H9 (cell line): ENCODE measurements at regions not wholly inside any gene's neighbourhood (a gene's known extent, or its start where the extent isn't known, plus 50 kb on each side); places are given as distances from the start of the nearest gene placed in this dataset.

ENCODE experiments used
- DNase-seq: peaks from one replicate; pipeline ENCODE4 v3.0.0-alpha.2; 2017
- H2AFZ ChIP-seq: one replicate; pipeline ENCODE4 v1.6.1; 2013; ENCODE audit warnings: mild to moderate bottlenecking, low read length, control low read depth, moderate library complexity
- H2AK5ac ChIP-seq: 2 replicates; pipeline ENCODE4 v1.6.1; 2013; ENCODE audit warnings: low read length, control low read depth, mixed read lengths; ENCODE audit not compliant: insufficient read length
- H2BK120ac ChIP-seq: one replicate; pipeline ENCODE4 v1.6.1; 2013; ENCODE audit warnings: low read depth, mild to moderate bottlenecking, low read length, control low read depth, inconsistent platforms; ENCODE audit not compliant: poor library complexity, severe bottlenecking
- H2BK12ac ChIP-seq: 2 replicates; pipeline ENCODE4 v1.6.1; 2013; ENCODE audit warnings: low read length, control low read depth, mixed read lengths, low read depth; ENCODE audit not compliant: insufficient read length
- H2BK15ac ChIP-seq: 2 replicates; pipeline ENCODE4 v1.6.1; 2013; ENCODE audit warnings: low read depth, low read length, control low read depth
- H2BK20ac ChIP-seq: one replicate; pipeline ENCODE4 v1.6.1; 2013; ENCODE audit warnings: low read depth, mild to moderate bottlenecking, low read length, control low read depth, inconsistent platforms; ENCODE audit not compliant: poor library complexity, severe bottlenecking
- H2BK5ac ChIP-seq: 2 replicates; pipeline ENCODE4 v1.6.1; 2013; ENCODE audit warnings: low read length, control low read depth, mixed read lengths; ENCODE audit not compliant: insufficient read length
- H3K14ac ChIP-seq: 2 replicates; pipeline ENCODE4 v1.6.1; 2013; ENCODE audit warnings: low read length, control low read depth; ENCODE audit not compliant: insufficient read depth
- H3K18ac ChIP-seq: 2 replicates; pipeline ENCODE4 v1.6.1; 2013; ENCODE audit warnings: low read depth, mild to moderate bottlenecking, mixed read lengths, low read length, control low read depth; ENCODE audit not compliant: insufficient read length
- H3K23ac ChIP-seq: 2 replicates; pipeline ENCODE4 v1.6.1; 2013; ENCODE audit warnings: low read length, control low read depth, mixed read lengths, low read depth; ENCODE audit not compliant: insufficient read length
- H3K23me2 ChIP-seq: 2 replicates; pipeline ENCODE4 v1.6.1; 2013; ENCODE audit warnings: low read depth, mild to moderate bottlenecking, mixed read lengths, low read length, control low read depth; ENCODE audit not compliant: insufficient read length, poor library complexity, severe bottlenecking
- H3K27ac ChIP-seq: 2 replicates; pipeline ENCODE4 v1.5.1; 2013; ENCODE audit warnings: low read length, control low read depth, mixed read lengths, low read depth; ENCODE audit not compliant: insufficient read length
- H3K27me3 ChIP-seq: 2 replicates; pipeline ENCODE4 v1.6.1; 2013; ENCODE audit warnings: low read length, control low read depth, inconsistent platforms; ENCODE audit not compliant: insufficient read depth
- H3K4ac ChIP-seq: 2 replicates; pipeline ENCODE4 v1.6.1; 2013; ENCODE audit warnings: low read depth, mild to moderate bottlenecking, control low read depth, inconsistent platforms, low read length, moderate library complexity
- H3K4me1 ChIP-seq: 2 replicates; pipeline ENCODE4 v1.6.1; 2013; ENCODE audit warnings: low read length, control low read depth, inconsistent platforms; ENCODE audit not compliant: insufficient read depth
- H3K4me2 ChIP-seq: 2 replicates; pipeline ENCODE4 v1.6.1; 2013; ENCODE audit warnings: low read length, control low read depth, mixed read lengths; ENCODE audit not compliant: insufficient read length, insufficient read depth
- H3K56ac ChIP-seq: 2 replicates; pipeline ENCODE4 v1.6.1; 2013; ENCODE audit warnings: low read depth, mild to moderate bottlenecking, mixed read lengths, low read length, control low read depth; ENCODE audit not compliant: insufficient read length
- H3K79me1 ChIP-seq: 2 replicates; pipeline ENCODE4 v1.6.1; 2013; ENCODE audit warnings: low read depth, mild to moderate bottlenecking, moderate library complexity, low read length, control low read depth, inconsistent platforms; ENCODE audit not compliant: insufficient read depth, poor library complexity, severe bottlenecking
- H3K79me2 ChIP-seq: 2 replicates; pipeline ENCODE4 v1.6.1; 2013; ENCODE audit warnings: low read length, control low read depth, inconsistent platforms; ENCODE audit not compliant: insufficient read depth
- H3K9ac ChIP-seq: 2 replicates; pipeline ENCODE4 v1.6.1; 2013; ENCODE audit warnings: low read length, control low read depth, mixed read lengths; ENCODE audit not compliant: insufficient read length; ENCODE audit errors: extremely low read depth
- H3K9me3 ChIP-seq: one replicate; pipeline ENCODE4 v1.6.1; 2013; ENCODE audit warnings: low read depth, low read length, inconsistent platforms; ENCODE audit not compliant: control insufficient read depth
- H3T11ph ChIP-seq: one replicate; pipeline ENCODE4 v1.6.1; 2013; ENCODE audit warnings: mild to moderate bottlenecking, low read length, control low read depth, inconsistent platforms
- H4K20me1 ChIP-seq: one replicate; pipeline ENCODE4 v1.6.1; 2013; ENCODE audit not compliant: control insufficient read depth, insufficient read length, insufficient read depth
- H4K5ac ChIP-seq: 2 replicates; pipeline ENCODE4 v1.6.1; 2013; ENCODE audit warnings: low read depth, mild to moderate bottlenecking, mixed read lengths, low read length, control low read depth; ENCODE audit not compliant: insufficient read length
- H4K8ac ChIP-seq: replicated peaks from 2 replicates; pipeline ENCODE4 v1.6.1; 2013; ENCODE audit warnings: low read length, control low read depth, mixed read lengths, low read depth; ENCODE audit not compliant: insufficient read length
- H4K91ac ChIP-seq: 2 replicates; pipeline ENCODE4 v1.6.1; 2013; ENCODE audit warnings: low read depth, mild to moderate bottlenecking, moderate library complexity, mixed read lengths, low read length, control low read depth; ENCODE audit not compliant: insufficient read length
- H3K27ac Mint-ChIP-seq, 3 experiments: 2 replicates in 2 of 3; 3 replicates in 1 of 3; pipeline ENCODE4 v1.8.0; 2020 to 2021; ENCODE audit warnings: mixed read lengths in 3 of 3, mild to moderate bottlenecking in 1 of 3, moderate library complexity in 1 of 3
- H3K27me3 Mint-ChIP-seq: 2 replicates; pipeline ENCODE4 v1.8.0; 2021; ENCODE audit warnings: low read depth, mild to moderate bottlenecking, moderate library complexity, mixed read lengths
- H3K36me3 Mint-ChIP-seq, 3 experiments: 2 replicates in 2 of 3; 3 replicates in 1 of 3; pipeline ENCODE4 v1.8.0; 2020 to 2021; ENCODE audit warnings: low read depth in 3 of 3, mixed read lengths in 3 of 3; ENCODE audit not compliant: insufficient read depth in 1 of 3
- H3K4me1 Mint-ChIP-seq, 2 experiments: 2 replicates each; pipeline ENCODE4 v1.8.0; 2020; ENCODE audit warnings: mixed read lengths in 2 of 2
- H3K4me3 Mint-ChIP-seq, 2 experiments: 2 replicates in 1 of 2; 3 replicates in 1 of 2; pipeline ENCODE4 v1.8.0; 2020 to 2021; ENCODE audit warnings: mild to moderate bottlenecking in 2 of 2, mixed read lengths in 2 of 2, moderate library complexity in 1 of 2
- H3K9me3 Mint-ChIP-seq, 2 experiments: 2 replicates in 1 of 2; 3 replicates in 1 of 2; pipeline ENCODE4 v1.8.0; 2020; ENCODE audit warnings: mild to moderate bottlenecking in 2 of 2, mixed read lengths in 2 of 2, moderate library complexity in 1 of 2
- WGBS: extraction: QIAGEN DNeasy Blood & Tissue Kit; methylation state at CpG from one replicate; pipeline ENCODE4 v1.1.7; 2013; ENCODE audit warnings: missing lambda C conversion rate, low lambda C conversion rate, mixed read lengths; ENCODE audit not compliant: insufficient read length; ENCODE audit errors: extremely low coverage; 5-methylcytosine and 5-hydroxymethylcytosine counted together
- TF ChIP-seq, protein P1 (sequence below): fragments of 200-600 bp; sonication (generic); conservative IDR thresholded peaks from 3 replicates; pipeline ENCODE4 v1.8.0; 2021; ENCODE audit warnings: antibody characterized with exemption, mild to moderate bottlenecking

DNA sequence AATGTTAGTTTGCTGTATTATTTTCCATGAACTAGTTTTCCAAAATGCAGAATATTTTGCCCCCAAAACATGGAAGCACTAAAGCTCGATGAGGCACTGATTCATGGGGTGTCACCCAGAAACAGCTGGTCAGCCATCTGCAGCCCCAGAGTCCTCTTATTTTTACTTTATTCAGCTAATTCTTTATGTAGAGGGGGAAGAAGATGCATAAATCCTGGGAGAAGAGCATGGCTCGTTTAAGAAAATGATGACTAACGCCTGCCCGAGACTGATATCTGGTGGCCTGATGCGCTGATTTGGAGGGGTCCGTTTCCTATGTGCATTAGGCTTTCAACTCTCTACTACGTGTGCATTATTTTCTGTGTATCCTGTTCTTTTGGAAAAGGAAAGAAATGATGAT is 390.3 kb upstream of the MEF2C start:
- H2AK5ac ChIP-seq = no peak overlapping the region
- no peak overlapping the region for H3K27ac Mint-ChIP-seq
- H3K23me2 ChIP-seq = no peaks in the 10 kb centered on the region
- no peaks in the 10 kb centered on the region; a peak in 1 of 5 replicates for H3K9me3 Mint-ChIP-seq
- no peak overlapping the region for H2BK12ac ChIP-seq
- no CpG with 5 or more reads among the region's 7 CpGs for WGBS
- no peak overlapping the region for H4K5ac ChIP-seq
- no peak overlapping the region for H2BK120ac ChIP-seq
- H3K36me3 Mint-ChIP-seq = no peaks in the 10 kb centered on the region; a peak in 1 of 7 replicates
- H3K9me3 ChIP-seq = no peaks in the 10 kb centered on the region
- H2BK5ac ChIP-seq = no peak overlapping the region
- H3K23ac ChIP-seq = no peak overlapping the region
- H4K8ac ChIP-seq = no peak overlapping the region
- H3K4ac ChIP-seq = no peak overlapping the region
- no peak overlapping the region for H3T11ph ChIP-seq
- no peak overlapping the region for H3K27ac ChIP-seq
- no peaks in the 10 kb centered on the region for H3K27me3 ChIP-seq
- no peaks in the 10 kb centered on the region for H3K4me1 ChIP-seq
- no peaks in the 10 kb centered on the region for H3K4me1 Mint-ChIP-seq
- H3K18ac ChIP-seq = no peak overlapping the region
- H2AFZ ChIP-seq = no peak overlapping the region
- no peak overlapping the region for H3K14ac ChIP-seq
- no peaks in the 10 kb centered on the region for H3K79me1 ChIP-seq
- H3K9ac ChIP-seq = no peak overlapping the region
- no peak overlapping the region for H4K91ac ChIP-seq
- H3K4me3 Mint-ChIP-seq = no peak overlapping the region
- H3K79me2 ChIP-seq = no peaks in the 10 kb centered on the region
- no peaks in the 10 kb centered on the region for H4K20me1 ChIP-seq
- TF ChIP-seq, protein P1, sequence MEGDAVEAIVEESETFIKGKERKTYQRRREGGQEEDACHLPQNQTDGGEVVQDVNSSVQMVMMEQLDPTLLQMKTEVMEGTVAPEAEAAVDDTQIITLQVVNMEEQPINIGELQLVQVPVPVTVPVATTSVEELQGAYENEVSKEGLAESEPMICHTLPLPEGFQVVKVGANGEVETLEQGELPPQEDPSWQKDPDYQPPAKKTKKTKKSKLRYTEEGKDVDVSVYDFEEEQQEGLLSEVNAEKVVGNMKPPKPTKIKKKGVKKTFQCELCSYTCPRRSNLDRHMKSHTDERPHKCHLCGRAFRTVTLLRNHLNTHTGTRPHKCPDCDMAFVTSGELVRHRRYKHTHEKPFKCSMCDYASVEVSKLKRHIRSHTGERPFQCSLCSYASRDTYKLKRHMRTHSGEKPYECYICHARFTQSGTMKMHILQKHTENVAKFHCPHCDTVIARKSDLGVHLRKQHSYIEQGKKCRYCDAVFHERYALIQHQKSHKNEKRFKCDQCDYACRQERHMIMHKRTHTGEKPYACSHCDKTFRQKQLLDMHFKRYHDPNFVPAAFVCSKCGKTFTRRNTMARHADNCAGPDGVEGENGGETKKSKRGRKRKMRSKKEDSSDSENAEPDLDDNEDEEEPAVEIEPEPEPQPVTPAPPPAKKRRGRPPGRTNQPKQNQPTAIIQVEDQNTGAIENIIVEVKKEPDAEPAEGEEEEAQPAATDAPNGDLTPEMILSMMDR = no peak
- H3K27me3 Mint-ChIP-seq = no peaks in the 10 kb centered on the region
- no peak for DNase-seq
- H3K56ac ChIP-seq = no peak overlapping the region
- no peak overlapping the region for H2BK15ac ChIP-seq
- H2BK20ac ChIP-seq = no peak overlapping the region
- no peak overlapping the region for H3K4me2 ChIP-seq
